RWPE2 (cell line): ENCODE measurements at regions not wholly inside any gene's neighbourhood (a gene's known extent, or its start where the extent isn't known, plus 50 kb on each side); places are given as distances from the start of the nearest gene placed in this dataset.

Source experiments
- ATAC-seq: fragments of 200-7000 bp; cut with Tn5 transposase; 3 replicates; pipeline ENCODE4 v1.9.1; 2021; ENCODE audit warnings: low read depth
- DNase-seq: peaks from one replicate; pipeline ENCODE4 v3.0.0-alpha.2; 2020; ENCODE audit warnings: low spot score
- H3K27ac ChIP-seq: fragments of 450-650 bp; 2 replicates; pipeline ENCODE4 v1.5.1; 2017; ENCODE audit warnings: mild to moderate bottlenecking; ENCODE audit not compliant: poor library complexity, severe bottlenecking
- H3K27me3 ChIP-seq: fragments of 250-450 bp; sonication (Bioruptor Pico); 2 replicates; pipeline ENCODE4 v1.5.1; 2021; ENCODE audit warnings: mild to moderate bottlenecking, moderate library complexity; ENCODE audit not compliant: insufficient read depth, poor library complexity, severe bottlenecking
- H3K36me3 ChIP-seq: fragments of 250-450 bp; sonication (Bioruptor Pico); 2 replicates; pipeline ENCODE4 v1.5.1; 2020; ENCODE audit warnings: low read depth, mild to moderate bottlenecking, moderate library complexity
- H3K4me1 ChIP-seq: fragments of 250-450 bp; sonication (Bioruptor Pico); 2 replicates; pipeline ENCODE4 v1.5.1; 2021; ENCODE audit warnings: mild to moderate bottlenecking, moderate library complexity; ENCODE audit not compliant: insufficient read depth, poor library complexity, severe bottlenecking
- H3K4me3 ChIP-seq: fragments of 250-450 bp; sonication (Bioruptor Pico); 2 replicates; pipeline ENCODE4 v1.5.1; 2021; ENCODE audit warnings: mild to moderate bottlenecking, moderate library complexity; ENCODE audit not compliant: severe bottlenecking
- H3K9me3 ChIP-seq: fragments of 250-450 bp; sonication (Bioruptor Pico); 2 replicates; pipeline ENCODE4 v1.5.1; 2021; ENCODE audit warnings: mild to moderate bottlenecking, moderate library complexity; ENCODE audit not compliant: severe bottlenecking
- CTCF ChIP-seq: fragments of 450-650 bp; IDR thresholded peaks from one replicate; pipeline ENCODE4 v1.5.1; 2017; ENCODE audit warnings: mild to moderate bottlenecking, moderate library complexity; ENCODE audit not compliant: poor library complexity, severe bottlenecking

- no peaks in the 10 kb centered on the region for H3K27me3 ChIP-seq
- no peak overlapping the region for H3K27ac ChIP-seq
- H3K4me1 ChIP-seq, result no peaks in the 10 kb centered on the region
- H3K36me3 ChIP-seq, result no peaks in the 10 kb centered on the region
- no peaks in the 10 kb centered on the region for H3K9me3 ChIP-seq
- ATAC-seq, result no peak
- no peak for TF ChIP-seq CTCF
- DNase-seq, result no peak
- H3K4me3 ChIP-seq, result no peak overlapping the region
These were observed 198.1 kb upstream of the NRSN1 start for GRCh38 chr6:23927935-23928334.

GRCh38 chr6:23929201-23929600 is 196.8 kb upstream of the NRSN1 start:
- ATAC-seq (no peak), DNase-seq (no peak)
- Histone ChIP-seq H3K4me3 (no peak overlapping the region), H3K27ac (no peak overlapping the region), H3K9me3 (no peaks in the 10 kb centered on the region), H3K4me1 (no peaks in the 10 kb centered on the region), H3K27me3 (no peaks in the 10 kb centered on the region), H3K36me3 (no peaks in the 10 kb centered on the region)
- no peak for TF ChIP-seq CTCF

- DNase-seq (no peak), ATAC-seq (no peak)
- H3K27me3 ChIP-seq, result no peaks in the 10 kb centered on the region
These were observed 185.5 kb upstream of the NRSN1 start for GRCh38 chr6:23940466-23940865.

GRCh38 chr6:23951691-23952090 is 174.3 kb upstream of the NRSN1 start:
- Histone ChIP-seq H3K4me3 (no peak overlapping the region), H3K27ac (no peak overlapping the region), H3K27me3 (no peaks in the 10 kb centered on the region), H3K4me1 (no peaks in the 10 kb centered on the region), H3K9me3 (no peaks in the 10 kb centered on the region), H3K36me3 (no peaks in the 10 kb centered on the region)
- DNase-seq (no peak), ATAC-seq (no peak)
- TF ChIP-seq CTCF, result no peak

More at GRCh38 chr6:23940466-23940865, 185.5 kb upstream of the NRSN1 start:
- H3K27ac ChIP-seq, result no peak overlapping the region
- H3K36me3 ChIP-seq, result no peaks in the 10 kb centered on the region
- no peaks in the 10 kb centered on the region for H3K4me1 ChIP-seq
- no peak for TF ChIP-seq CTCF
- H3K4me3 ChIP-seq, result no peak overlapping the region
- H3K9me3 ChIP-seq, result no peaks in the 10 kb centered on the region

GRCh38 chr6:23952245-23952644 is 173.8 kb upstream of the NRSN1 start:
- no peak overlapping the region for H3K4me3 ChIP-seq
- H3K9me3 ChIP-seq, result no peaks in the 10 kb centered on the region
- no peak for TF ChIP-seq CTCF
- H3K27me3 ChIP-seq, result no peaks in the 10 kb centered on the region
- no peaks in the 10 kb centered on the region for H3K36me3 ChIP-seq
- H3K27ac ChIP-seq, result no peak overlapping the region
- no peak for ATAC-seq
- H3K4me1 ChIP-seq, result no peaks in the 10 kb centered on the region
- no peak for DNase-seq
